Endodermal cell (in vitro differentiated cells): ENCODE measurements at regions not wholly inside any gene's neighbourhood (a gene's known extent, or its start where the extent isn't known, plus 50 kb on each side); places are given as distances from the start of the nearest gene placed in this dataset.

ENCODE experiments used
- DNase-seq: peaks from one replicate; pipeline ENCODE4 v3.0.0-alpha.2; 2017
- H3K27ac ChIP-seq: 2 replicates; pipeline ENCODE4 v1.5.1; 2013; ENCODE audit warnings: mild to moderate bottlenecking, low read depth, low read length, moderate library complexity
- H3K27me3 ChIP-seq: 2 replicates; pipeline ENCODE4 v1.6.1; 2013; ENCODE audit warnings: mild to moderate bottlenecking, low read length, moderate library complexity; ENCODE audit not compliant: insufficient read depth, control insufficient read depth, poor library complexity, severe bottlenecking
- H3K36me3 ChIP-seq: 2 replicates; pipeline ENCODE4 v1.7.0; 2013; ENCODE audit warnings: mild to moderate bottlenecking, low read length, moderate library complexity; ENCODE audit not compliant: control insufficient read depth, insufficient read depth
- H3K4me1 ChIP-seq: one replicate; pipeline ENCODE4 v1.7.0; 2013; ENCODE audit warnings: low read length; ENCODE audit not compliant: control insufficient read depth, insufficient read depth
- H3K4me3 ChIP-seq: 2 replicates; pipeline ENCODE4 v1.5.1; 2013; ENCODE audit warnings: mild to moderate bottlenecking, low read length, moderate library complexity
- H3K9ac ChIP-seq: 2 replicates; pipeline ENCODE4 v1.6.1; 2013; ENCODE audit warnings: mild to moderate bottlenecking, low read length, moderate library complexity; ENCODE audit not compliant: poor library complexity, severe bottlenecking; ENCODE audit errors: extremely low read depth
- H3K9me3 ChIP-seq: 2 replicates; pipeline ENCODE4 v1.6.1; 2013; ENCODE audit warnings: mild to moderate bottlenecking, low read length, moderate library complexity; ENCODE audit not compliant: control insufficient read depth
- H3K27ac Mint-ChIP-seq: 2 replicates; pipeline ENCODE4 v1.8.0; 2020; ENCODE audit warnings: mixed read lengths
- H3K27me3 Mint-ChIP-seq: 2 replicates; pipeline ENCODE4 v1.8.0; 2021; ENCODE audit warnings: mild to moderate bottlenecking, mixed read lengths; ENCODE audit not compliant: insufficient read depth
- H3K36me3 Mint-ChIP-seq: 2 replicates; pipeline ENCODE4 v1.8.0; 2020; ENCODE audit warnings: low read depth, mixed read lengths
- H3K4me1 Mint-ChIP-seq: 2 replicates; pipeline ENCODE4 v1.8.0; 2020; ENCODE audit warnings: mixed read lengths
- H3K4me3 Mint-ChIP-seq: 2 replicates; pipeline ENCODE4 v1.8.0; 2020; ENCODE audit warnings: mild to moderate bottlenecking, moderate library complexity, mixed read lengths
- H3K9me3 Mint-ChIP-seq: 2 replicates; pipeline ENCODE4 v1.8.0; 2020; ENCODE audit warnings: mild to moderate bottlenecking, mixed read lengths
- CTCF ChIP-seq: fragments of 200-600 bp; sonication (generic); conservative IDR thresholded peaks from 2 replicates; pipeline ENCODE4 v1.5.0; 2021; ENCODE audit warnings: antibody characterized with exemption, mild to moderate bottlenecking
- WGBS, 2 experiments: methylation state at CpG; one replicate each; pipeline versions ENCODE4 v1.1.5 to v1.1.7; 2013; ENCODE audit warnings: missing lambda C conversion rate in 2 of 2, mixed read lengths in 1 of 2; ENCODE audit not compliant: insufficient coverage in 1 of 2, insufficient read length in 1 of 2; 5-methylcytosine and 5-hydroxymethylcytosine counted together

- TF ChIP-seq CTCF: no peak
- Mint-ChIP-seq H3K4me1 (no peaks in the 10 kb centered on the region), H3K36me3 (no peaks in the 10 kb centered on the region), H3K9me3 (peaks cover 10% of the 10 kb centered on the region), H3K27ac (no peak overlapping the region), H3K4me3 (no peak overlapping the region), H3K27me3 (no peaks in the 10 kb centered on the region)
- WGBS, 2 experiments: 89 to 100% methylated on average over 1 to 6 of the region's 6 CpGs
- H3K4me1 ChIP-seq: no peaks in the 10 kb centered on the region
- H3K27me3 ChIP-seq: no peaks in the 10 kb centered on the region
- H3K27ac ChIP-seq: no peak overlapping the region
- no peak for DNase-seq
- no peak overlapping the region for H3K4me3 ChIP-seq
- H3K36me3 ChIP-seq: no peaks in the 10 kb centered on the region
- H3K9me3 ChIP-seq: peaks cover 2% of the 10 kb centered on the region
- no peak overlapping the region for H3K9ac ChIP-seq
Measured at GRCh38 chr7:54968018-54968417, 50.8 kb upstream of the EGFR start.
